ENCODE measurements at regions not wholly inside any gene's neighbourhood (a gene's known extent, or its start where the extent isn't known, plus 50 kb on each side); places are given as distances from the start of the nearest gene placed in this dataset.

GRCh38 chr10:52666931-52667330, 105.7 kb downstream of the MBL2 start:
- no peaks in the 10 kb centered on the region for H3K4me1 ChIP-seq (ENCODE audit: control insufficient read depth, insufficient read depth, low read length)
- in situ Hi-C loops (cut with MboI; ENCODE audit: low sequenced_read_pairs), result no loop called here
- H3K27ac ChIP-seq (ENCODE audit: insufficient read depth, low read length), result no peak overlapping the region
- H4K5ac ChIP-seq (ENCODE audit: low read depth, low read length), result no peak overlapping the region
- POLR2A ChIA-PET (ENCODE audit: unreplicated experiment), result no interaction called here
- H2BK15ac ChIP-seq (ENCODE audit: low read depth, low read length), result no peak overlapping the region
- no peaks in the 10 kb centered on the region for H3K9me1 ChIP-seq (ENCODE audit: insufficient read depth, low read length)
- dilution Hi-C loops (cut with HindIII; ENCODE audit: low sequenced_read_pairs, unreplicated experiment), result no loop called here
- H2AFZ ChIP-seq (replicated peaks; ENCODE audit: low read length, poor library complexity), result no peak overlapping the region
- TF ChIP-seq SMC3 (IDR thresholded peaks at IDR 0.05; ENCODE audit: low read depth, low read length) (no peak), CTCF (conservative IDR thresholded peaks at IDR 0.05; ENCODE audit: low read depth, low read length) (no peak), NFE2L2 (IDR thresholded peaks at IDR 0.05; ENCODE audit: low read depth, low read length) (no peak), POLR2A (IDR thresholded peaks at IDR 0.05; ENCODE audit: low read depth, low read length) (no peak), MAFK (IDR thresholded peaks at IDR 0.05; ENCODE audit: low read depth, low read length) (no peak), RAD21 (IDR thresholded peaks at IDR 0.05; ENCODE audit: low read length) (no peak), CHD1 (IDR thresholded peaks at IDR 0.05; ENCODE audit: low read depth, low read length) (no peak)
- no peaks in the 10 kb centered on the region for H4K20me1 ChIP-seq (ENCODE audit: insufficient read depth, low read length)
- H3K56ac ChIP-seq (ENCODE audit: extremely low read depth, insufficient read depth, low read length), result no peak overlapping the region
- DNase-seq (no peak), ATAC-seq (ENCODE audit: low read depth) (no peak)
- H4K91ac ChIP-seq (ENCODE audit: insufficient read depth, low read depth, low read length), result no peak overlapping the region
- no peak overlapping the region for H3K18ac ChIP-seq (ENCODE audit: low read depth, low read length)
- H4K8ac ChIP-seq (ENCODE audit: low read depth in 2 of 2, low read length in 2 of 2), result no peak overlapping the region
- H2BK120ac ChIP-seq (ENCODE audit: low read depth, low read length), result no peak overlapping the region
- no peak overlapping the region for H3K4me3 ChIP-seq (ENCODE audit: insufficient read depth, low read depth, low read length)
- no peaks in the 10 kb centered on the region for H3K36me3 ChIP-seq (ENCODE audit: control insufficient read depth, insufficient read depth, low read length)
- CTCF ChIA-PET, result no interaction called here
- H3K27me3 ChIP-seq (ENCODE audit: control insufficient read depth, insufficient read depth, low read length), result no peaks in the 10 kb centered on the region; the same call in 1 of the 2 replicates
- peaks cover 3% of the 10 kb centered on the region; the same call in 1 of the 2 replicates for H3K9me3 ChIP-seq (ENCODE audit: control insufficient read depth, insufficient read depth, low read length)
- no peak overlapping the region for H3K4me2 ChIP-seq (ENCODE audit: low read depth, low read length)
- H3K23ac ChIP-seq (ENCODE audit: low read depth, low read length), result no peak overlapping the region
- H3K4ac ChIP-seq (ENCODE audit: low read depth, low read length), result no peak overlapping the region
- intact Hi-C loops (cut with micrococcal nuclease), result no loop called here
- no CpG with 5 or more reads among the region's 1 CpG for WGBS, 2 experiments (ENCODE audit: extremely low coverage in 2 of 2, insufficient read length in 1 of 2)
- BruUV-seq (replicated peaks), result no TSS peak
- no peak overlapping the region for H2BK20ac ChIP-seq (ENCODE audit: low read depth, low read length)
- H3K14ac ChIP-seq (replicated peaks; ENCODE audit: low read depth, low read length), result no peak overlapping the region
- H3K79me1 ChIP-seq (ENCODE audit: low read depth in 1 of 2, low read length in 2 of 2), result no peaks in the 10 kb centered on the region
- no peak overlapping the region for H2AK9ac ChIP-seq (replicated peaks; ENCODE audit: low read depth, low read length, poor library complexity)
- H2BK5ac ChIP-seq (ENCODE audit: low read depth, low read length, poor library complexity, severe bottlenecking), result no peak overlapping the region
- no peak overlapping the region for H2AK5ac ChIP-seq (ENCODE audit: low read depth, low read length)
- H3K9ac ChIP-seq (ENCODE audit: low read depth, low read length), result no peak overlapping the region

Measured in IMR-90 (cell line).